ENCODE measurements at regions not wholly inside any gene's neighbourhood (a gene's known extent, or its start where the extent isn't known, plus 50 kb on each side); places are given as distances from the start of the nearest gene placed in this dataset.
"Not testable (repeated sequence)": the region's sequence is repeated elsewhere in the genome, so short reads cannot be mapped to it uniquely, and the experiment has no call there.

DNA sequence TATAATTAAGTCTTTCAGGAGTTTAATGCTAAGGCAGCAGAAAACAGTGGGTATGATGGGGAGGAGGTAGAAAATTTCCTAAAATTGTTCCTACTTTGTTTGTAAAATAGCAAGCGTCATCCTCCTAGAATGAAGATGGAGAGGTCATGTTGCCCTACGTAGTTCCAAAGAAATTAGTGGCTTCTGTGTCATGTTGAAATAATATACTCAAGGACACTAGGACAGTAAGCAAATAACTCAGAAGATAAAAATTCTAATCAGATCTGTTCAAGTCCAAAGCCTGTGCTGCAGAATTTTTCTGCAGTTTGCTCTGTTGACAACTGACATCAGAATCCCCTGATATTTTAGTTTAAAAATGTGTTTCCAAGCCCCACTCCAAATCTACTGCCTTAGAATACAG, 486.3 kb downstream of the DIRAS2 start:
- DNase-seq (ENCODE audit: low spot score), result no peak

DNA sequence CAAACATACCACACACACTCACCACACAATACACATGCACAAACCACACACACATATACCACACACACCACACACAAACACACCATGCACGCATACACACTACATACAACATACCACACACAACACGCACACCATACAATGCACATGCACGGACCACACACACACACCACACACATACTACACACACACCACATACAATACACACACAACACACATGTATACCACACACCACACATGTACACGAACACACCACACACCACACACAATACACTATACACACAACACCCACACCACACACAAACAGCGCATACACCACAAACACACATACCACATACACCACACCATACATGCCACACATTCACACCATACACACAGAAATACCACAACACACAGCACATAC, 480.3 kb downstream of the DIRAS2 start:
- DNase-seq (ENCODE audit: low spot score), result no peak

DNA sequence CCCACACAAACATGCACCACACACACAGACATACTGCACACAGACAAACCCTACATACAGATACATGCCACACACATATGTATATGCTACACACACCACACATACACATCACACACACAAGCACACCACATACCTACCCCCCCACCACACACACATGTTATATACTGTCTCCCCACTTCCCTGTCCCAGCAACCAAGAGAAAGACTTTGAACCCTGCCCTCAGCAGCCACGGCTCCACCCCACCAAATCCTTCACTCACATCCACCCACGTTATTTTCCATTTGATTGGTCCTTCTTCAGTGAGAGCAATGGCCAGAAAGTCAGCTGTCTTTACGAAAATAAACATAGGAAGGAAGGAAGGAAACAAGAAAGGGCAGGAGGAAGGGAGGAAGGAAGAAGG, 479.8 kb downstream of the DIRAS2 start:
- DNase-seq (ENCODE audit: low spot score), result no peak

DNA sequence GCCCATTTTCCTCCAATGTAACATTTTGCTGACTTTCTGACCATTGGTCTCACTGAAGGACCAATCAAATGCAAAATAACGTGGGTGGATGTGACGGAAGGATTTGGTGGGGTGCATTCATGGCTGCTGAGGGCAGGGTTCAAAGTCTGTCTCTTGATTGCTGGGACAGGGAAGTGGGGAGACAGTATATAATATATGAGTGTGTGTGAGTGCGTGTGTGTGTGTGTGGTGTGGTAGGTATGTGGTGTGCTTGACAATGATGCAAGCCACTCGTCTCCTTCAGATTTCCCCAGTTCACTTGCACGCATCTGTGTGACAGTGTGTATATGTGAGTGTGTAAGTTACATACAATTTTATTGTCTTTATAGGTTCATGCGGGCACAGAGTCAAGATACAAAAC, 477.3 kb downstream of the DIRAS2 start:
- DNase-seq (ENCODE audit: low spot score), result no peak

DNA sequence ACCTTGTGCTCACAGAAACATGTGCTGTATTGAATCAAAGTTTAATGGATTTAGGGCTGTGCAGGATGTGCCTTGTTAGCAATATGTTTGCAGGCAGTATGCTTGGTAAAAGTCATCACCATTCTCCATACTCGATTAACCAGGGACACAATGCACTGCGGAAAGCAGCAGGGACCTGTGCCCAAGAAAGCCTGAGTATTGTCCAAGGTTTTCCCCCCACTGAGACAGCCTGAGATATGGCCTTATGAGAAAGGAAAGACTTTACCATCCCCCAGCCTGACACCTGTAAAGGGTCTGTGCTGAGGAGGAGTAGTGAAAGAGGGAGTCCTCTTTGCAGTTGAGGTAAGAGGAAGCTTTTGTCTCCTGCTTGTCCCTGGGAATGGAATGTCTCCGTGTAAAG, 476.2 kb downstream of the DIRAS2 start:
- not testable (repeated sequence) for DNase-seq (ENCODE audit: low spot score)

DNA sequence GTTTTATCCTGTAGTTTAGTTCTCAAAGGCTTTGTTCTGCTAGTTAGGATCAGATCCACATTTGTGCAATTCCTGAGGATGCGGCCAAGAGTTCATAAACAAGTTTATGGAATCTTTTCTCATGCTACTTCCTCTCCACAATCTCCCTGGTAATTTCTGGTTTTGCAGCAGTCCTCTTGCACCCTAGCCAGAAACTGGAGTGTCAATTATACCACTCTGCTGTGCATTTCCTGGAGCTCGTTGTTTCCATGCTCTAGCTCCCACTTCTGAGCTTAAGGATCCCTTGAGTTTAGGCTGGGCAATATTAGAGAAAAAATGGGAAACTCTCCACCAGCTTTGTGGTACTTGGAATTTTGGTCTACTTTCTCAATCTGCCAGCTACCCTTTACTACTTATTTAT, 474.7 kb downstream of the DIRAS2 start:
- DNase-seq (ENCODE audit: low spot score), result no peak

DNA sequence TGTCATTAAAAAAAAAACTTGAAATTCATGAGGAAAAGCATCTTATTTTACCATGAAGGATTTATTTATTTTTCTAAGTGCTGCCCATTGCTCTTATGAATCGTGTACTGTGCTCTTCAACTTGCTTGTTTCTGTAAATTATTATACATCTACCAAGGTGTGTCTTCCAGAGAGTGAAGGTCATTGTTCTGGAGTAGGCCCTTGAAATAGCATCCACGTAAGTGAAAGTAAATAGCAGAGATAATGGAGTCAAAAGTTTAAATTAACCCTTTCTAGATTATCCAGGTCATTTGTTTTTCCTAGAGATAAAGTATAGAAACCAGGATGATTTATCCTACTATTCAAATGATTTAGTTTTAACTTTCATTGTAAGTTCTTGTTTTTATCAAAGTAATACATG, 473.1 kb downstream of the DIRAS2 start:
- DNase-seq (ENCODE audit: low spot score), result no peak

DNA sequence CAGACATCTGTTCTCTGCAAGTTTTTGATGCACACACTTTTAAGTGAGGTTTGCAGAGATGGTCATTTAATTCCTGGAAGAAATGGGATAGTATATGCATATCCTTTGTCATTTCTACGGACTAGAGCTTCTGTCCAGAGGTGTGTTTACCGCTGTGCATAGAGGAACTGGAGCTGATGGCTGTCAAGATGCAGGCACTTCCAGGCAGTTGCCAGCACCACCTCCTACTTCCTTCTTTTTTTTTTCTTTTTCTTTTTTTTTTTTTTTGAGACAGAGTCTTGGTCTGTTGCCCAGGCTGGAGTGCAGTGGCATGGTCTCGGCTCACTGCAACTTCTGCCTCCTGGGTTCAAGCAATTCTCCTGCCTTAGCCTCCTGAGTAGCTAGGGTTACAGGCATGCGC, 468.7 kb downstream of the DIRAS2 start:
- not testable (repeated sequence) for DNase-seq (ENCODE audit: low spot score)

DNA sequence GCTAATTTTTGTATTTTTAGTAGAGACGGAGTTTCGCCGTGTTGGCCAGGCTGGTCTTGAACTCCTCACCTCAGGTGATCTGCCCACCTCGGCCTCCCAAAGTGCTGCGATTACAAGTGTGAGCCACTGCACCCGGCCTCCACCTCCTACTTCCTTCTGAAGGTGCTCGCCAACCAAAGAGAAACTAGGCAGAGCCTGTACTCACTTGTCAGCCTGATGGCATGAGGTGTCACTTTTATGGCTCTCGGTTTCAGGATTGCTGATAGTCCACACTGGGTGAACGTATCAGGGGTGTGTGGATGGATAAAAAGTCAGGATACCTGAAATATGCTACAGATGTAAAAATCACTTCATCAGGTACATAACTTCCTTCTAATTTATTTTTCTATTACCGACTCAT, 468.3 kb downstream of the DIRAS2 start:
- DNase-seq (ENCODE audit: low spot score), result not testable (repeated sequence)

DNA sequence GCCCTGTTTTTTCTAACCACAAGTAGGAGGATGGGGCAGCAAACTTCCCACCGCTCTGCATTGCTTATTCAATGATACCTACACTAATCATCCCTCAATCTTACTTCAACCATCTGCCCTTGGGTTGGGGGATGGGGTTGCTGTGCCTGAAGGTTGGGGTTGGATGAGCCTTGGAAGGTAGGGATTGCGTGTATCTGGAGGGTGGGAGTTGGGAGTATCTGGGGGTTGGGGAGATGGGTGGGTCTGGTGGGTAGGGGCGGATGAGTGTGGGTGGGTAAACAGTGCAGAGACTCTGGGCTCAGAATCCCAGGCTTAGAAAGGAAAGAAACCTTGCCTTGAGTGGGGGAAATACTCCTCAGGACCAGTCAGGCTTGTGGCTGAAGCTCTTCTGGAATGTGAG, 467.4 kb downstream of the DIRAS2 start:
- DNase-seq (ENCODE audit: low spot score), result no peak

DNA sequence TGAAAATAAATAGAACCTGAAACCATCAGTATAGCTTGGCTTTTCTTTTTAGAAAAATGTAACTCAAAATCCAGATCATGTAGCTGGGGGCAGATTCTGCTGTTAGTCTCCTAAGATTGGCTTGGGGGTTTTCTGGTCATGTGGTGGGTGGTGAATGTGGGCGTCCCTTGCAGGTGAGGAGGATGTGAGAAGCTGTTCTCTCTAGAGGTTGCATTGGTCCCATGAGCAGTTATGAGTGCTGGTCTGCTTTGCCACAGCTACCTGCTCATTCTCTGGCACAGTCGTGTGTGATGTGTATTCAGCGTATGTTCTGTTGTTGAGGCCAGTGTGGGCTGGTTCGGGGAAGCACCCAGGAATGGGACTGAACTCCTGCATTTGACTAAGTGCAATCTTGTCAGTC, 466.8 kb downstream of the DIRAS2 start:
- no peak for DNase-seq (ENCODE audit: low spot score)

DNA sequence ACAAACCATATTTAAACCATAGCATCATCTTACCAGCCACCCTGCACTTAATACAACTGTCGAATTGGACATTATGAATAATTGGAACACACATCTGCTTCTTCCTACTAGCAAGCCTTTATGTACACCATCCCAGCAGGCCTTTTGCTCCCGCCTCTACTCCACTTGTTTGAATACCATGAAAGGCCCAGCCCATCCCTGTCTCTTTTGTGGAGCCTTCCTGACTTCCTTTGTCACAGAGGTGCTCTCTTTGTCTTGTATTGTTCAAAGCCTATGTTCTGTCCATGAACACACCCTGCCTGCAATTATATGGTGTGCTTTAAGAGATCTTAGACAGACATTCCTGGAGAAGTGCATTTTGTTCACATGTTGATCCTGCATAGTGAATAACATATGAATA, 465.7 kb downstream of the DIRAS2 start:
- DNase-seq (ENCODE audit: low spot score), result no peak

DNA sequence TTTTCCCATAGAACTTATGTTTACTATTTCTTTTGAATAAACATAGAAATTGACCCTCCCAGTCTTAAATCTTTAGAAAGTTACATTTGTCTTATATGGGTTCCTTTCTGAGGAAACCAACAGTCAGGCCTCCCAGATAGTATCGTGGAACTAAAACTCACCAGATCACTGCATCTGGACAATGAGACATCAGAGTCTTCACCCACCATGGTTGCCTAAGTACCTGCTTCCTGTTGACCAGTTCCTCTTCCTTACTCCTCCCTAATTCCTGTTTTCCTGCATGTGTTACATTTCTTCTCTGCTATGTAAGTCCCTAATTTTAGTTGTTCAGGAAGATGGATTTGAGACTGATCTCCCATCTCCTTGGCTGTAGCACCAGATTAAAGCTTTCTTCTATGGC, 462.2 kb downstream of the DIRAS2 start:
- DNase-seq (ENCODE audit: low spot score), result no peak

DNA sequence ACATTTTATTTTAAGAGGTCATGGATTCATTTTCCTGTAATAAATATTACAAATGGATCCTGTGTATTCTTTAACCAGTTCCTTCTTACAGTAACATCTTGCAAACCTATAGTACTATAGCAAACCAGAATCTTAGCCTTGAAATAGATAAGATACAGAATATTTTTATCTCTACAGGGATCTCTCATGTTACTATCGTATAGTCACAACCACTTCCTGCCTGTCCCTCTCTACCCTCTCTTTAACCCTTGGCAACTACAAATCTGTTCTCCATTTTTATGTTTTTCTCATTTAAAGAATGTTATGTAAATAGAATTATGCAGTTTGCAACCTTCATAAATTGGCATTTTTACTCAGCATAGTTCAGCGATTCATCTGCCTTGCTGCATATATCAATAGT, 454.0 kb downstream of the DIRAS2 start:
- no peak for DNase-seq (ENCODE audit: low spot score)

DNA sequence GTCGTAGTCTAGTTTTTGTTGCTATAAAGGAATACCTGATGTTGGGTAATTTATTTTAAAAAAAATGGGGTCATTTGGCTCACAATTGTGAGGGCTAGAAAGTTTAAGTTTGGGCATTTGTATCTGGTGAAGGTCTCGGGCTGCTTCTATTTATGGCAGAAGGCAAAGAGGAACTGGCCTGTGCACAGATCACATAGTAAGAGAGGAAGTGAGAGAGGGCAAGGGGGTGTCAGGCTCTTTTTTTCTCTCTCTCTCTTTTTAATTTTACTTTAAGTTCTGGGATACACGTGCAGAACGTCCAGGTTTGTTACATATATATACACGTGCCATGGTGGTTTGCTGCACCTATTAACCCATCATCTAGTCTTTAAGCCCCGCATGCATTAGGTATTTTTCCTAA, 453.3 kb downstream of the DIRAS2 start:
- DNase-seq (ENCODE audit: low spot score), result no peak

DNA sequence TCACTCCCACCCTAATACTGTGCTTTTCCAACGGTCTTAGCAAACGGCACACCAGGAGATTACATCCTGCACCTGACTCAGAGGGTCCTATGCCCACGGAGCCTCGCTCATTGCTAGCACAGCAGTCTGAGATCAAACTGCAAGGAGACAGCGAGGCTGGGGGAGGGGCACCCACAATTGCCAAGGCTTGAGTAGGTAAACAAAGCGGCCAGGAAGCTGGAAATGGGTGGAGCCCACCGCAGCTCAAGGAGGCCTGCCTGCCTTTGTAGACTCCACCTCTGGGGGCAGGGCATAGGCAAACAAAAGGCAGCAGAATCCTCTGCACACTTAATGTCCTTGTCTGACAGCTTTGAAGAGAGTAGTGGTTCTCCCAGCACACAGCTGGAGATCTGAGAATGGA, 450.2 kb downstream of the DIRAS2 start:
- DNase-seq (ENCODE audit: low spot score), result not testable (repeated sequence)

DNA sequence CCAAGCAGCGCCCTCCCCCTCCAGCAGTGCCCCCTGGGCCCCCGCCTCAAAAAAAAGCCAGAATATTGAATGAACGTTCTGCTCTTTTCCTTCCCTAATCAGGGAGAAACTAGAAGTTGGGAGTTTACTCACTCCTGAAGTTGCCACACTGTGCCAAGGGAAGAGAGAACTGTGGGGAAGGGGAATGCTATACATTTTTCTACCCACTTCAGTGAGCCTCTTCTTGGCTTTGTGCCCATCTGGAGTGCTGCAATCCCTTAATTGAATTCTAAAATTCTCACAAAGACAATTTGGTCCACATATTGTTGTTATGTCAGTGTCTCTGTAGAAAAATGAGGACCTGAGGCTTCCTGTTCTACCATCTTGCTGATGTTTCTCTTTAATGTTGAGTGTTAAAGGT, 443.7 kb downstream of the DIRAS2 start:
- DNase-seq (ENCODE audit: low spot score), result no peak

DNA sequence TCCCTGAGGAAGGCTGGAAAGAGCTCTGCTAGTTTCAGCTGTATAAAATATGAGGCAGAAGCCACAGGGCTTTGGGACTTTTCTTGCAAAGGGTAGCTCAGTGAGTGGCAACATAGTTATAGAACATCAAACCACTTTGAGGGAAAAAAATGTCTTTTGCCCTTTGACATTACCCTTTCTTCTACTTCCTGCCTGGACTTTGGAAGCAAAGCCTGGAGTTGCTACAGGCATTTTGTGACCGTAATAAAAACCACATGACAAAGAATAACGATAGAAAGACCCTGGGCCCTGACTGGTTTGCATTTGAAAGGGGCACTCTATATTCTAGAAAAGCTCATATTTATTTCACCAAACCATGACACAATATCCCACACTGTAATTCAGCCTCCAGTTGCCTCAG, 440.9 kb downstream of the DIRAS2 start:
- no peak for DNase-seq (ENCODE audit: low spot score)

DNA sequence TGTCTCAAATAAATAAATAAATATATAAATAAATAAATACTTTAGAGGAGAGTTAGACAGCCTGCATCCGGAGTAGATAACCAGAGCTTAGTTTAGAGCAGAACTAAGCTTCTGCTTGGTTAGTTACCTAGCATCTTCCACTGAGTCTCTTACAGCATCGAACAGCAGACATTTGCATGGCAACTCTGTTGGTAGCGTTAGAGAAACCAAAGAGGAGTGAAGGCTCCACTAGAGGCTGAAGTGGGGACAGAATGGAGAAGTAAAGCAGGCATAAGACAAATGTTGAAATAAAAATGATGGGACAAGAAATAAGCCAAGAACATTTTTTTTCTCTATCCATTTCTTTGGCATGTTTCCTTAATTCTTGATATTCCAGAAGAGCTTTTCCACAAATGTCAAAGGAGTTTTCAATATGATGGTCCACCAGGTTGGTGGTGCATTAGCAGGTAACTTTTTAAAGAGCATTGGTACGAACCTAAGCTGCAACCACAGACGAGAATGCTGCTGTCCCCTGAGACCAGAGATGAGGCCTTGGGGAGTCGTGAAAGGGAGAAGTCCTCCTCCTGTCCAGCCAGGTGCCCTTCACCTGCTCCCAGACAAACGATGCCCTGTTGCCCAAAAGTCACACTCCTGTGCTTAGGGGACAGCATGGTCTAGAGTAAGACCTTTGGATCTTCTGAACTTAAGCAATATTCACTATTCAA, 438.3 kb downstream of the DIRAS2 start:
- no peak for DNase-seq (ENCODE audit: low spot score)

DNA sequence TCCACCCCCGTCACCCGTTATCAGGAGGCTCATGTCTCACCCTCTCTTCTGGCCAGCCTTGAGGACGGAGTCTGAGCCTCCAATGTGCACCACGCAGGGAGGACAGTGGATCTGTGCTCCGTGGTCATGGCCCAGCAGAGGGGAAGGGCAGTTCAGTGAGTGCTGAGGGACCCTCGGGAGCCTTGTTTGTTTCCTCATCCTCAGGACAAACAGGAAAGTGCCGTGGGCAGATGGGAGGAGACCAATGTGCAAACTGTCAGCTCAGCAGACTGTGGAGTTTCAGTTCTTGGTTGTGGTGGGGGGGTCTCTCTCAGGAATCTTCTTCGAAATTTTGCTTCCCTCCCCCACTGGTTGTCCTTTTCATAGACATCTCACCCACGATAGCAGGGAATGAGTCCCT, 429.6 kb downstream of the DIRAS2 start:
- not testable (repeated sequence) for DNase-seq (ENCODE audit: low spot score)

DNA sequence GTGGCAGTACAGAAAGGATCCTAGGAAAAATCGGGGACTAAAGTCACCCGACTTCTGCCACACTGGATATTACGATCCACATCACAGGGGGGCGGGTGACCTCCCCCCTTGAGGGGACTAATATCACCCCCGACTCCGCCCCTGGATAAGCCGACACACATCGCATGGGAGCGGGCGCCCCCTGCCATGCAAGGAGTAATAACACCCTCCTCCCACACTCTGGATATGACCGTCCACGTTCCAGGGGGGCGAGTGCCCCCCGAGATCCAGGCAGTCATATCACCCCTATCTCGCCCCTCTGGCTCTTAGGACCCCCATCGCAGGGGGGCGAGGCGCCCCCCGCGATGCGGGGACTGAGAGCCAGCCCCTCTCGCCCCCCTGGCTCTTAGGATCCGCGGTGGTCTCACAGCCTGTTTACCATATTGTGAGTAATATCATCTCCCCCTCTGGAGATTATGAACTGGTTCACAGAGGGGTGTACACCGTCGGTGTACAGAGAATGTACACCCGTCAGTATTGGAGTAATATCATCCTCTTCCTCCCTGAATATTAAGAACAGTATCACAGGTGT, 423.0 kb downstream of the DIRAS2 start:
- no peak for DNase-seq (ENCODE audit: low spot score)

DNA sequence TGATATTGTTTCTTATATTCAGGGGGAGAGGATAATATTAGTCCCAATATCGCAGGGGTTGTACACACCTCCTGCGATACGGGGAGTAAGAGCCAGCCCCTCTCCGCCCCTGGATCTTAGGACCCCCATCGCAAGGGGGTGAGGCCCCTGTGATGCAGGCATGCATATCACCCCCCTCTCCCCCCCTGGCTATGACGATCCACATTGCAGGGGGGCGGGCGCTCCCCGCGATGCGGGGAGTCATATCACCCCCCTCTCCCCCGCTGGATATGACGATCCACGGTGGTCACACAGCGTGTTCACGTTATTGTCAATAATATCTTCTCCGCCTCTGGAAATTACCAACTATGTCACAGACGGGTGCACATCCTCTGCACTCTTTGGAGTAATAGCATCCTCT, 420.7 kb downstream of the DIRAS2 start:
- not testable (repeated sequence) for DNase-seq (ENCODE audit: low spot score)

DNA sequence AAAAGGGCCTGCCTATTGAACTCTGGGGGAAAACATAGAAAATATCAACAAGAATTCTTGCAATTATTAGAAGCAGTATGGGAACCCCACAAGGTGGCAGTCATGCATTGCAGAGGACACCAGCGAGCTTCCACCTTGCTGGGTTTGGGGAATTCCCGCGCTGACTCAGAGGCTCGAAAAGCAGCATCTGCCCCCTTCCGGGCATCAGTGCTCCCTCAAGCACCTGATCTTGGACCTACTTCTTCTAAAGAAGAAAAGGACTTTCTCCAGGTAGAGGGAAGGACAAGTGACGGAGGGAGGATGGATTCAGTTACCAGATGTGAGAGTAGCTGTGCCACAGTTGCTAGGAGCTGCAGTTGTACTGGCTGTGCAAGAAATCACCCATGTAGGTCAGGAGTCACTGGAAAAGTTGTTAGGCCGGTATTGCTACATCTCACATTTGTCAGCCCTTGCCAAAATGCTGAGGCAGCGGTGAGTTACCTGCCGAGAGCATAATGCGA, 415.7 kb downstream of the DIRAS2 start:
- DNase-seq (ENCODE audit: low spot score), result not testable (repeated sequence)

DNA sequence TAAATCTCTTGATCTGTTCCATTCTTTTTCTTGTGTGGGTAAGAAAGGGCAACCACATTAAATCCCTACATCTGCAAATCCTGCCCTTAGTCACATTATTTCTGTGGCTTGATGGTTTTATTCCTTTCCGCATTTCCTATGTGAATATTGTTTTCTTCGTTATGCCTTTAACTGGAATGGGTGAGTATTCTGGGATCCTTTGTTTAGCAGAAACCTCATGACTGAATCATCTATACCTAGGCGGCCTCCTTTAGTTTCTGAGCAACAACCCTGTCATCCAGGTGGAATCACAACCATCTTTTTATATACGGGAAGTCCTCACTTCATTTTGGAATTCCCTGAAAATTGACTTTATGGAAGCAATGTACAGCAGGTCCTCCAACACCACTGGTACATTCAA, 409.5 kb downstream of the DIRAS2 start:
- DNase-seq (ENCODE audit: low spot score), result not testable (repeated sequence)

Measured in D341Med (cell line).